Karpas-422 (cell line): ENCODE measurements at regions not wholly inside any gene's neighbourhood (a gene's known extent, or its start where the extent isn't known, plus 50 kb on each side); places are given as distances from the start of the nearest gene placed in this dataset.

Source experiments
- DNase-seq: peaks from one replicate; pipeline ENCODE4 v3.0.0-alpha.2; 2015
- H2AFZ ChIP-seq: fragments of 200-600 bp; sonication (generic); 2 replicates; pipeline ENCODE4 v1.6.1; 2014; ENCODE audit warnings: antibody characterized with exemption, low read length, mixed read lengths
- H3K27ac ChIP-seq: fragments of 200-600 bp; sonication (generic); 2 replicates; pipeline ENCODE4 v1.5.1; 2014; ENCODE audit warnings: mild to moderate bottlenecking, low read length, moderate library complexity
- H3K27me3 ChIP-seq: fragments of 200-600 bp; sonication (generic); 2 replicates; pipeline ENCODE4 v1.6.1; 2014; ENCODE audit warnings: low read length, mixed read lengths
- H3K36me3 ChIP-seq: fragments of 200-600 bp; sonication (generic); 2 replicates; pipeline ENCODE4 v1.6.1; 2014; ENCODE audit warnings: low read length, mixed read lengths; ENCODE audit not compliant: insufficient read depth
- H3K4me1 ChIP-seq: fragments of 200-600 bp; sonication (generic); 2 replicates; pipeline ENCODE4 v1.6.1; 2014; ENCODE audit warnings: mild to moderate bottlenecking, low read length, mixed read lengths
- H3K4me2 ChIP-seq: fragments of 200-600 bp; sonication (generic); 2 replicates; pipeline ENCODE4 v1.6.1; 2014; ENCODE audit warnings: low read length, low read depth, mild to moderate bottlenecking; ENCODE audit not compliant: poor library complexity, severe bottlenecking
- H3K4me3 ChIP-seq: fragments of 200-600 bp; sonication (generic); 2 replicates; pipeline ENCODE4 v1.5.1; 2014; ENCODE audit warnings: mild to moderate bottlenecking, antibody characterized with exemption, low read length, mixed read lengths
- H3K79me2 ChIP-seq: fragments of 200-600 bp; sonication (generic); 2 replicates; pipeline ENCODE4 v1.6.1; 2014; ENCODE audit warnings: mild to moderate bottlenecking, low read length, mixed read lengths
- H3K9ac ChIP-seq: fragments of 200-600 bp; sonication (generic); 2 replicates; pipeline ENCODE4 v1.6.0; 2014; ENCODE audit warnings: low read length
- H3K9me2 ChIP-seq: fragments of 200-600 bp; sonication (generic), shearing (Covaris generic); replicated peaks from 2 replicates; pipeline ENCODE4 v1.6.0; 2014; ENCODE audit warnings: mild to moderate bottlenecking, low read length, moderate library complexity; ENCODE audit not compliant: insufficient read depth
- H3K9me3 ChIP-seq: fragments of 300-700, 200-600 bp; sonication (generic); 2 replicates; pipeline ENCODE4 v1.6.1; 2014; ENCODE audit warnings: low read length, mixed read lengths
- H4K20me1 ChIP-seq: fragments of 200-600 bp; sonication (generic); 2 replicates; pipeline ENCODE4 v1.6.1; 2014; ENCODE audit warnings: mild to moderate bottlenecking, antibody characterized with exemption, low read length, low read depth; ENCODE audit not compliant: insufficient read depth

DNA sequence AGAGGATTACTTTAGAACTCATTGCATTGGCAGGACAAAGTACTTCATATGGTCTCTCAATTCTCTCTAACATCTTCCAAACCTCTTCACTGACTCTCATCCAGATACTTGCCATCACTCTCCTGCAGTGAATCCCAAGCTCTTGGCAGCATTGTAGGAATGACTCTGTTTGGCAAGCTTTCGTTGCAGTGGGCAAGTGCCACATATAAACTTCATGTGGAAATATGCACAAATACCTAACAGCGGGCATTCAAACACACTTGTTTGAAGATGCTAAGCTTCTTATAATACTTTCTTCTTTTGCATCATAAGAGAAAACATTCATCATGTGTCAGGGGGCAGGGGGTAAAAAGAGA is 86.2 kb upstream of the F13A1 start:
- peak overlapping the region; percentile 52 for H3K4me3 ChIP-seq
- H3K4me2 ChIP-seq: peak overlapping the region; percentile 77

DNA sequence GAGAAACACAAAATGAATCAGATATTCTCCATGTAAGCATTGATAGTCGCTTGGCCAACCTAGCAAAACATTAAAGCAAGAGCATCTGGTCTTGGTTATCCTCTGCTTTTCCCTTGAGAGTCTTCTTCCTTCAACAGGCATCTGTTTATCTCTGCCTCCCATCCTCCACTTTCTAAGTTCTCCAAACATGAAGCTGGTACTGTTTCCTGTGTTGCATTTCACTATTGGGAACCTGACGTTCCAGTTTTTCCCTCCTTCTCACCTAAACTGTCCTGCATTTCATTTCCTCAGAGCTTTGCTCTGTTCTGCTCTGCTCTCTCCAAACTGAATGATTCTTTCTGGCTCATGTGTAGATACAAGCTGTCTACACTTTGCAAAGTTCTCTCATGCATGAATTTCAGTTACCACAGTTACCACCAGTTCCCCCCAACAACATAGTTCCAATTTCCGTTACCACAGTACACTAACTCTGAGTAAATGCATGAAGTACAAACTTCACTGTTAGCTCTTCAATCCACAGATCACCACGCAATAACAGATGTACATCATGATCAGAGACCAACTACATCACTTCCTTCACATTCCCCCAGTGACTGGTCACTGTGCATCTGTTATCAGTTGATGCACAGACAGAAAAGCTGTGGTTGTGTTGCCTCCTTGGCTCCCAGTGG is 86.7 kb upstream of the F13A1 start:
- Histone ChIP-seq H3K9me2 (no peaks in the 10 kb centered on the region), H3K27me3 (no peaks in the 10 kb centered on the region), H3K79me2 (no peaks in the 10 kb centered on the region), H3K36me3 (no peaks in the 10 kb centered on the region), H4K20me1 (no peaks in the 10 kb centered on the region; the same call in 1 of the 2 replicates), H3K9ac (peak overlapping the region; percentile 56), H3K4me1 (peaks cover 44% of the 10 kb centered on the region), H3K27ac (peak overlapping the region; percentile 91), H2AFZ (peak overlapping the region; percentile 42), H3K9me3 (no peaks in the 10 kb centered on the region), H3K4me3 (peak overlapping the region; percentile 52), H3K4me2 (peak overlapping the region; percentile 77)
- DNase-seq: peak; percentile 81

More for the DNA sequence above, 86.2 kb upstream of the F13A1 start:
- no peaks in the 10 kb centered on the region for H3K9me3 ChIP-seq
- peaks cover 44% of the 10 kb centered on the region for H3K4me1 ChIP-seq
- no peak for DNase-seq
- peak overlapping the region; percentile 56 for H3K9ac ChIP-seq
- 0 out of 2 replicates have a peak overlapping the region, but pooled peaks have one; percentile 25 for H2AFZ ChIP-seq
- H3K36me3 ChIP-seq: no peaks in the 10 kb centered on the region
- H3K9me2 ChIP-seq: no peaks in the 10 kb centered on the region
- no peaks in the 10 kb centered on the region for H3K27me3 ChIP-seq
- H3K27ac ChIP-seq: peak overlapping the region; percentile 91
- no peaks in the 10 kb centered on the region for H3K79me2 ChIP-seq
- no peaks in the 10 kb centered on the region for H4K20me1 ChIP-seq

DNA sequence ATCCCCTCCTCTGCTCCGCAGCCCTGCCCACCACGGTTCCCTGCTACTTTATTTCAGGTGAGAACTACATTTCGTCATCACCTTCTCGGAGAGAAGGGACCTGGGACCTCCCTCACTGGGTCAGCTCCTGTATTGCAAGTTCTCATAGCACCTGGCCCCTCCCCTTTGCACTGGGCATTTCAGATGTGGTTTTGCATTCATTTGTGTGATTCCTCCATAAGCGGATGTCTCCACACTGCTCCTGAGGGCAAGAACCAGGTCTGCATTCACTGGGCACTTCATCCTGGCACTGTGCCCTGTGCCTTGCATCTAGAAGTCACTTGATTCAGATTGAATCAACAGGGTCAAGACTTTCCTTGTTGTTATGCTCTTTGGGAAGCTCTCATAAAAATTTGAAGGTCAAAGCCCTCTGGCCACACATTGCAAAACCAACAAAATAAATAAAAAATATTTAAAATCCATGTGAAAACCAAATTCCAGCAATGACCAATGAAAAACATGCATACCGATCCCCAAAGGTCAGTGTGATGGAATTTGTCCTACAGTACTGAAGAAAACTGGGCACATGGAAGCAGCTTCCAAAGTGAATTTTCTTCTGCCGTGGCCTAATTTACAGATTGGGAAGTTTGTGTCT is 89.1 kb upstream of the F13A1 start:
- no peak overlapping the region for H3K4me2 ChIP-seq
- no peaks in the 10 kb centered on the region; the same call in 1 of the 2 replicates for H4K20me1 ChIP-seq
- no peak overlapping the region for H2AFZ ChIP-seq
- no peak overlapping the region for H3K27ac ChIP-seq
- no peaks in the 10 kb centered on the region for H3K9me3 ChIP-seq
- H3K79me2 ChIP-seq: no peaks in the 10 kb centered on the region
- no peaks in the 10 kb centered on the region for H3K9me2 ChIP-seq
- DNase-seq: no peak
- no peaks in the 10 kb centered on the region for H3K27me3 ChIP-seq
- H3K4me1 ChIP-seq: peaks cover 44% of the 10 kb centered on the region
- no peaks in the 10 kb centered on the region for H3K36me3 ChIP-seq
- no peak overlapping the region for H3K4me3 ChIP-seq
- no peak overlapping the region for H3K9ac ChIP-seq

DNA sequence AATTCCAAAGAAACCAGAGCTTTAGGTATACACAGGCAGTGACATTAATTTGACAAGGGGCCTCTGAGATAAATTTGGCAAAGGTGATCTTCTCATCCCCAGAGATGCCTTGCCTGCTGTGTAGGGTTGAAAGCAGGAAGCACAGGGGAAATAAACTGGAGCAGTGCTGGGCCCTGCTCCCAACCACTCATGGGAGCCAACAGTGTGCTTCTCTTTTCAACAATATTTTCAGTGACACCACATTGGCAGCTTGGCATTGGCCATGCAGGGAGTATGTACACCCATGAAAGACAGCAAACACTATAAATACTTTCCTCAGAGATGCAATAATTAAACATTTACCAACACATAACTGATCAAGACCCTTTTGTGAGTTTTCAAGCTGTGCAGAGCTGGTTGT is 90.7 kb upstream of the F13A1 start:
- Histone ChIP-seq H4K20me1 (no peaks in the 10 kb centered on the region; the same call in 1 of the 2 replicates), H2AFZ (no peak overlapping the region), H3K27ac (no peak overlapping the region), H3K36me3 (no peaks in the 10 kb centered on the region), H3K79me2 (no peaks in the 10 kb centered on the region), H3K27me3 (no peaks in the 10 kb centered on the region), H3K4me3 (no peak overlapping the region), H3K4me2 (no peak overlapping the region), H3K9me2 (no peaks in the 10 kb centered on the region), H3K9me3 (no peaks in the 10 kb centered on the region), H3K9ac (no peak overlapping the region), H3K4me1 (peaks cover 33% of the 10 kb centered on the region)
- DNase-seq: no peak

DNA sequence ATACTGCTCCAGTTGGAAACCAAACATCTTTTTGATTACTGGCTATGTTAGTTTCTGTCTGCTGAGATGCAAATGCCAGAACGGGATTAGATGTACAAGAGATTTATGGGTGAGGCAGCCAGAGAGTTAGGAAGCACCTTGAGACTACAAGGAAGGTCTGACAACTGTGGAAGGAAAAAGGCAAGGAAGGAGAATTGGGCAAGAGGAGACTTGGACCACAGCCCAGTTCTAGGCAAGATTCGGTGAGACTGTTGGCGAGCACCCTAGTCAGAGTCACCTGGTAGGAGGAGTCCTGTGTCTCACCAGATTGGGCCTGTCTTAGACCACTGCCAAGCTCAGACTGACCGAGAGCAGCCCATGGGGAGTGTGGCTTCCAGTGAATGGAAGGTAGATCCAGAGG is 91.8 kb upstream of the F13A1 start:
- Histone ChIP-seq H3K4me3 (no peak overlapping the region), H3K9me2 (no peaks in the 10 kb centered on the region), H3K79me2 (no peaks in the 10 kb centered on the region), H3K4me2 (no peak overlapping the region), H3K4me1 (peaks cover 22% of the 10 kb centered on the region), H3K36me3 (no peaks in the 10 kb centered on the region), H3K9me3 (no peaks in the 10 kb centered on the region), H3K27me3 (no peaks in the 10 kb centered on the region), H3K27ac (no peak overlapping the region), H4K20me1 (no peaks in the 10 kb centered on the region; the same call in 1 of the 2 replicates), H3K9ac (no peak overlapping the region), H2AFZ (no peak overlapping the region)
- DNase-seq: no peak

DNA sequence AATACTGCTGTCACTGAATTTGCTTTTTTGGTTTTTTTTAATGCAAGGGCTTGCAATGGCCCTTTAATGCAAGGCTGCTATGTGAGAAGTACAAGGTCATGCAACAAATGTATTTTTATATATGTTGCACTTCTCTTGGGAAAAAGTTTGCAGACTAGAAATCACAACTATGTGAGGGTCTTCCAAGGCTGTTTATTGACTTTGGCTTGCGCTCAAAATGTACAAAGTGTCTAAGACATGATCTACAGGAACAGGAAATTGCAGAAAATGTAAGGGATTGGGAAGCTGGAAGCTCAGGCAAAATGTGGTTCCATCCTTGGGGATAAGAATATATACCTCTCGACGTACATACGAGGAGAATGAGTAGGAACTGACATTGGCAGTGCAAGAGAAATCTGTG is 92.2 kb upstream of the F13A1 start:
- Histone ChIP-seq H3K9me3 (no peaks in the 10 kb centered on the region), H3K27ac (no peak overlapping the region), H3K79me2 (no peaks in the 10 kb centered on the region), H3K9ac (no peak overlapping the region), H3K27me3 (no peaks in the 10 kb centered on the region), H3K4me1 (peaks cover 17% of the 10 kb centered on the region), H3K4me2 (no peak overlapping the region), H3K4me3 (no peak overlapping the region), H2AFZ (no peak overlapping the region), H3K9me2 (no peaks in the 10 kb centered on the region), H4K20me1 (no peaks in the 10 kb centered on the region; the same call in 1 of the 2 replicates), H3K36me3 (no peaks in the 10 kb centered on the region)
- no peak for DNase-seq

DNA sequence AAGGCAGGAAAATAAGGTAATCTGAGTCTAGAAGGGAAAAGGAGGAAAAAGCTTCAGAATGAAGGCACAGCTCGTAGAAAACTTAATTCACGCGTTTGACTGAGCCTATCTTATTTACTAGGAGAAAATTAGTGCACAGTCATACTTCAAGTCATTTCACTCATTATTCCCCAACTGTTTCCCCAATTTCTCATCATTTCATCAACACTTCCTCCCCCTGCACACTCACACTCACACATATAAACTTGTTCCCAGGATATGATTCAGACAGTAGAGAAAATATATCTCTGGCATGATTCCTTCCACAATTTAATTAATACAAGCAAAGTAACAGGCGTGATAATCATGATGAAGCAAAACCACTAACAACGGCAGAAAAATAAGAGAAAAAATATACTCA is 94.5 kb upstream of the F13A1 start:
- no peak overlapping the region for H3K27ac ChIP-seq
- H3K9me3 ChIP-seq: no peaks in the 10 kb centered on the region
- H3K9me2 ChIP-seq: no peaks in the 10 kb centered on the region
- no peaks in the 10 kb centered on the region for H3K79me2 ChIP-seq
- H3K4me3 ChIP-seq: no peak overlapping the region
- DNase-seq: no peak
- no peak overlapping the region for H3K4me2 ChIP-seq
- peaks cover 3% of the 10 kb centered on the region; the same call in 1 of the 2 replicates for H3K4me1 ChIP-seq
- H3K27me3 ChIP-seq: no peaks in the 10 kb centered on the region
- no peaks in the 10 kb centered on the region for H3K36me3 ChIP-seq
- H2AFZ ChIP-seq: no peak overlapping the region
- H3K9ac ChIP-seq: no peak overlapping the region
- H4K20me1 ChIP-seq: no peaks in the 10 kb centered on the region; the same call in 1 of the 2 replicates

DNA sequence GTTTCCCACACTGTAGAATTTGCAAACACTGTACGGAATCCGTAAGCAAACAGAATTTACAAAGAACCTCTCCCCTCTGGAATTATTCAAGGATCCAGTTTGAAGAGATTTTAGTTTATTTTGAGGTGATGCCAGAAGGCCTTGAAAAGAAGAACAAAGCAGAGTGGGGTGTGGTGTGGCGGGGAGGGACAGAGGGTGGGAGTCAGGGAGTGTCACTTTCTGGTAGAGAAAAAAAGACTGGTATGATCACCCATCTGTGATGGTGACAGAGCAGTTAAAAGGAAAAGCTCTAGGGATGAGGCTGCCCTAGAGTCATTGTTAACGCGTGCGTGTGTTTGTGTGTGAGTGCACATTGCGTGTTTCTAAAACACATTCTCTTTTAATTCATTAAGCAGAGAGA is 97.0 kb upstream of the F13A1 start:
- Histone ChIP-seq H3K79me2 (no peaks in the 10 kb centered on the region), H3K27ac (no peak overlapping the region), H3K4me1 (no peaks in the 10 kb centered on the region), H3K27me3 (no peaks in the 10 kb centered on the region), H3K4me2 (no peak overlapping the region), H2AFZ (no peak overlapping the region), H3K9ac (no peak overlapping the region), H3K36me3 (no peaks in the 10 kb centered on the region), H3K9me2 (no peaks in the 10 kb centered on the region), H3K9me3 (no peaks in the 10 kb centered on the region), H4K20me1 (no peaks in the 10 kb centered on the region), H3K4me3 (no peak overlapping the region)
- DNase-seq: no peak
